ENCODE measurements at regions not wholly inside any gene's neighbourhood (a gene's known extent, or its start where the extent isn't known, plus 50 kb on each side); places are given as distances from the start of the nearest gene placed in this dataset.
A peak's percentile ranks its signal among the peaks of the same experiment; 100 is the strongest.

DNA sequence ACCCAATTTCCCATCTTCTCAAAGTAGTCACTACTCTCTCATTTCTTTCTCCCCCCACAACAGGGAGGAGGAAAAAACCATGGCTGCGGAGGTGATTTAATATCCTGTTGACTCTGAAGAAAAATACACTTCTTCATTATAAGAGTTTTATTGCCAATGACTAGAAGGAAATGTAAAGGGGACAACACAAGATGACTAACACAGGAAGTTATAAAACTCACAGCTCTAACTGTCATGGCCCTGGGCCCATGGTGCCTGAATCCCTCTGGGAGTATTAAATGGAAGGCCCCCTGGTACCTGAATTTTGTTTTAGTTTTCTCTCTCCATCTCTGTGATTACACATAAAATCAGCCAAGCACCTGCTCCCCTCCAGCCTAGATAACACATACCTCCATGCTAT, 352.8 kb upstream of the FAT3 start (continued):
- TF ChIP-seq, protein P1, sequence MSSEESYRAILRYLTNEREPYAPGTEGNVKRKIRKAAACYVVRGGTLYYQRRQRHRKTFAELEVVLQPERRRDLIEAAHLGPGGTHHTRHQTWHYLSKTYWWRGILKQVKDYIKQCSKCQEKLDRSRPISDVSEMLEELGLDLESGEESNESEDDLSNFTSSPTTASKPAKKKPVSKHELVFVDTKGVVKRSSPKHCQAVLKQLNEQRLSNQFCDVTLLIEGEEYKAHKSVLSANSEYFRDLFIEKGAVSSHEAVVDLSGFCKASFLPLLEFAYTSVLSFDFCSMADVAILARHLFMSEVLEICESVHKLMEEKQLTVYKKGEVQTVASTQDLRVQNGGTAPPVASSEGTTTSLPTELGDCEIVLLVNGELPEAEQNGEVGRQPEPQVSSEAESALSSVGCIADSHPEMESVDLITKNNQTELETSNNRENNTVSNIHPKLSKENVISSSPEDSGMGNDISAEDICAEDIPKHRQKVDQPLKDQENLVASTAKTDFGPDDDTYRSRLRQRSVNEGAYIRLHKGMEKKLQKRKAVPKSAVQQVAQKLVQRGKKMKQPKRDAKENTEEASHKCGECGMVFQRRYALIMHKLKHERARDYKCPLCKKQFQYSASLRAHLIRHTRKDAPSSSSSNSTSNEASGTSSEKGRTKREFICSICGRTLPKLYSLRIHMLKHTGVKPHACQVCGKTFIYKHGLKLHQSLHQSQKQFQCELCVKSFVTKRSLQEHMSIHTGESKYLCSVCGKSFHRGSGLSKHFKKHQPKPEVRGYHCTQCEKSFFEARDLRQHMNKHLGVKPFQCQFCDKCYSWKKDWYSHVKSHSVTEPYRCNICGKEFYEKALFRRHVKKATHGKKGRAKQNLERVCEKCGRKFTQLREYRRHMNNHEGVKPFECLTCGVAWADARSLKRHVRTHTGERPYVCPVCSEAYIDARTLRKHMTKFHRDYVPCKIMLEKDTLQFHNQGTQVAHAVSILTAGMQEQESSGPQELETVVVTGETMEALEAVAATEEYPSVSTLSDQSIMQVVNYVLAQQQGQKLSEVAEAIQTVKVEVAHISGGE (tag by site-specific recombination; conservative IDR thresholded peaks at IDR 0.05; ENCODE audit: low read depth), result peak; percentile 31
- TF ChIP-seq ZNF211 (tag by site-specific recombination; IDR thresholded peaks at IDR 0.05; ENCODE audit: low read depth) (no peak), ZNF391 (tag by site-specific recombination; IDR thresholded peaks at IDR 0.05; ENCODE audit: borderline replicate concordance, low read depth) (no peak), ZNF221 (tag by site-specific recombination; IDR thresholded peaks at IDR 0.05; ENCODE audit: borderline replicate concordance) (no peak), ZSCAN16 (tag by site-specific recombination; IDR thresholded peaks at IDR 0.05) (no peak), TRIM28 (IDR thresholded peaks at IDR 0.05; ENCODE audit: borderline replicate concordance, low read length) (0 out of 2 replicates have a peak, but pooled peaks have one; percentile 67)
- TF ChIP-seq, protein P2, sequence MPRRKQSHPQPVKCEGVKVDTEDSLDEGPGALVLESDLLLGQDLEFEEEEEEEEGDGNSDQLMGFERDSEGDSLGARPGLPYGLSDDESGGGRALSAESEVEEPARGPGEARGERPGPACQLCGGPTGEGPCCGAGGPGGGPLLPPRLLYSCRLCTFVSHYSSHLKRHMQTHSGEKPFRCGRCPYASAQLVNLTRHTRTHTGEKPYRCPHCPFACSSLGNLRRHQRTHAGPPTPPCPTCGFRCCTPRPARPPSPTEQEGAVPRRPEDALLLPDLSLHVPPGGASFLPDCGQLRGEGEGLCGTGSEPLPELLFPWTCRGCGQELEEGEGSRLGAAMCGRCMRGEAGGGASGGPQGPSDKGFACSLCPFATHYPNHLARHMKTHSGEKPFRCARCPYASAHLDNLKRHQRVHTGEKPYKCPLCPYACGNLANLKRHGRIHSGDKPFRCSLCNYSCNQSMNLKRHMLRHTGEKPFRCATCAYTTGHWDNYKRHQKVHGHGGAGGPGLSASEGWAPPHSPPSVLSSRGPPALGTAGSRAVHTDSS (tag by site-specific recombination; IDR thresholded peaks at IDR 0.05), result no peak
- TF ChIP-seq, protein P3, sequence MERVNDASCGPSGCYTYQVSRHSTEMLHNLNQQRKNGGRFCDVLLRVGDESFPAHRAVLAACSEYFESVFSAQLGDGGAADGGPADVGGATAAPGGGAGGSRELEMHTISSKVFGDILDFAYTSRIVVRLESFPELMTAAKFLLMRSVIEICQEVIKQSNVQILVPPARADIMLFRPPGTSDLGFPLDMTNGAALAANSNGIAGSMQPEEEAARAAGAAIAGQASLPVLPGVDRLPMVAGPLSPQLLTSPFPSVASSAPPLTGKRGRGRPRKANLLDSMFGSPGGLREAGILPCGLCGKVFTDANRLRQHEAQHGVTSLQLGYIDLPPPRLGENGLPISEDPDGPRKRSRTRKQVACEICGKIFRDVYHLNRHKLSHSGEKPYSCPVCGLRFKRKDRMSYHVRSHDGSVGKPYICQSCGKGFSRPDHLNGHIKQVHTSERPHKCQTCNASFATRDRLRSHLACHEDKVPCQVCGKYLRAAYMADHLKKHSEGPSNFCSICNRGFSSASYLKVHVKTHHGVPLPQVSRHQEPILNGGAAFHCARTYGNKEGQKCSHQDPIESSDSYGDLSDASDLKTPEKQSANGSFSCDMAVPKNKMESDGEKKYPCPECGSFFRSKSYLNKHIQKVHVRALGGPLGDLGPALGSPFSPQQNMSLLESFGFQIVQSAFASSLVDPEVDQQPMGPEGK (tag by site-specific recombination; IDR thresholded peaks at IDR 0.05), result 0 out of 2 replicates have a peak, but pooled peaks have one; percentile 43

DNA sequence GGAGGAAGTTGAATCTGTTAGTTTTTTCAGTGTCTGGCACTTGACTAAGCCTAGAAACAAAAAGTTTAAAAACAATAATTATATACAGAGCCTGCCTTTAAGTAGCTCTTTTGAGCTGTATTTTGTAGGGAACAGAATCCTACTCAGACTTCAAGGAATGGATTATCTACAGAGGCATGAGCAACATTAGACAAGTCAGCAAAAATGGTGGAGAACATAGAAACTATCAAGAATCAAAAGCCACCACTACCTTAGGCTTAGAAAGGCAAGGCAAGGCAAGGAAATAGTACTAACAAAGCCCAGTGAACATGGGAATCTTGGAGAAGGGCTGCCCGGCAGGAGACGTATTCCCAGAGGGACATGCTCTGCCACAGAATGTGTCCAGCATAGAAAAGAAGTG, 353.6 kb upstream of the FAT3 start:
- Histone ChIP-seq H3K4me3 (ENCODE audit: low read depth, low read length) (no peak overlapping the region), H3K27ac (ENCODE audit: extremely low read depth, low read depth, low read length) (peak overlapping the region; percentile 71; the same call in 1 of the 2 replicates), H3K9me3 (ENCODE audit: control insufficient read depth, insufficient read depth, low read depth, low read length) (no peaks in the 10 kb centered on the region), H3K4me1 (ENCODE audit: control insufficient read depth, insufficient read depth, low read length) (peaks cover 3% of the 10 kb centered on the region; the same call in 1 of the 2 replicates), H3K36me3 (ENCODE audit: control insufficient read depth in 2 of 2, insufficient read depth in 1 of 2, low read length in 2 of 2) (no peaks in the 10 kb centered on the region)
- ChIA-PET CTCF (no interaction called here), POLR2A (no interaction called here)
- TF ChIP-seq ZNF2 (tag by site-specific recombination; IDR thresholded peaks at IDR 0.05) (no peak), ZNF335 (tag by site-specific recombination; conservative IDR thresholded peaks at IDR 0.05) (no peak), WT1 (tag by site-specific recombination; IDR thresholded peaks at IDR 0.05) (no peak)
- TF ChIP-seq, protein P4, sequence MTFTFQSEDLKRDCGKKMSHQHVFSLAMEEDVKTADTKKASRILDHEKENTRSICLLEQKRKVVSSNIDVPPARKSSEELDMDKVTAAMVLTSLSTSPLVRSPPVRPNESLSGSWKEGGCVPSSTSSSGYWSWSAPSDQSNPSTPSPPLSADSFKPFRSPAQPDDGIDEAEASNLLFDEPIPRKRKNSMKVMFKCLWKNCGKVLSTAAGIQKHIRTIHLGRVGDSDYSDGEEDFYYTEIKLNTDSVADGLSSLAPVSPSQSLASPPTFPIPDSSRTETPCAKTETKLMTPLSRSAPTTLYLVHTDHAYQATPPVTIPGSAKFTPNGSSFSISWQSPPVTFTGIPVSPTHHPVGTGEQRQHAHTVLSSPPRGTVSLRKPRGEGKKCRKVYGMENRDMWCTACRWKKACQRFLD (tag by site-specific recombination; IDR thresholded peaks at IDR 0.05), result no peak
- TF ChIP-seq, protein P5, sequence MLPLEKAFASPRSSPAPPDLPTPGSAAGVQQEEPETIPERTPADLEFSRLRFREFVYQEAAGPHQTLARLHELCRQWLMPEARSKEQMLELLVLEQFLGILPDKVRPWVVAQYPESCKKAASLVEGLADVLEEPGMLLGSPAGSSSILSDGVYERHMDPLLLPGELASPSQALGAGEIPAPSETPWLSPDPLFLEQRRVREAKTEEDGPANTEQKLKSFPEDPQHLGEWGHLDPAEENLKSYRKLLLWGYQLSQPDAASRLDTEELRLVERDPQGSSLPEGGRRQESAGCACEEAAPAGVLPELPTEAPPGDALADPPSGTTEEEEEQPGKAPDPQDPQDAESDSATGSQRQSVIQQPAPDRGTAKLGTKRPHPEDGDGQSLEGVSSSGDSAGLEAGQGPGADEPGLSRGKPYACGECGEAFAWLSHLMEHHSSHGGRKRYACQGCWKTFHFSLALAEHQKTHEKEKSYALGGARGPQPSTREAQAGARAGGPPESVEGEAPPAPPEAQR (tag by site-specific recombination; IDR thresholded peaks at IDR 0.05), result no peak
- TF ChIP-seq, protein P6, sequence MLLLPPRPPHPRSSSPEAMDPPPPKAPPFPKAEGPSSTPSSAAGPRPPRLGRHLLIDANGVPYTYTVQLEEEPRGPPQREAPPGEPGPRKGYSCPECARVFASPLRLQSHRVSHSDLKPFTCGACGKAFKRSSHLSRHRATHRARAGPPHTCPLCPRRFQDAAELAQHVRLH (tag by site-specific recombination; IDR thresholded peaks at IDR 0.05), result no peak
- TF ChIP-seq, protein P7, sequence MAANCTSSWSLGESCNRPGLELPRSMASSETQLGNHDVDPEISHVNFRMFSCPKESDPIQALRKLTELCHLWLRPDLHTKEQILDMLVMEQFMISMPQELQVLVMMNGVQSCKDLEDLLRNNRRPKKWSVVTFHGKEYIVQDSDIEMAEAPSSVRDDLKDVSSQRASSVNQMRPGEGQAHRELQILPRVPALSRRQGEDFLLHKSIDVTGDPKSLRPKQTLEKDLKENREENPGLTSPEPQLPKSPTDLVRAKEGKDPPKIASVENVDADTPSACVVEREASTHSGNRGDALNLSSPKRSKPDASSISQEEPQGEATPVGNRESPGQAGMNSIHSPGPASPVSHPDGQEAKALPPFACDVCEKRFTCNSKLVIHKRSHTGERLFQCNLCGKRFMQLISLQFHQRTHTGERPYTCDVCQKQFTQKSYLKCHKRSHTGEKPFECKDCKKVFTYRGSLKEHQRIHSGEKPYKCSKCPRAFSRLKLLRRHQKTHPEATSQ (tag by site-specific recombination; IDR thresholded peaks at IDR 0.05), result no peak
